Naive B cell (primary cell): ENCODE measurements at regions not wholly inside any gene's neighbourhood (a gene's known extent, or its start where the extent isn't known, plus 50 kb on each side); places are given as distances from the start of the nearest gene placed in this dataset.
"Not testable (repeated sequence)": the region's sequence is repeated elsewhere in the genome, so short reads cannot be mapped to it uniquely, and the experiment has no call there.

Experiments
- ATAC-seq, 2 donors: fragments of 150-1000 bp; cut with Tn5 transposase; 2 replicates each; pipeline ENCODE4 v1.10.0; 2021; ENCODE audit warnings: low read depth in 2 of 2, mild to moderate bottlenecking in 2 of 2, moderate library complexity in 2 of 2
- DNase-seq: peaks from one replicate; pipeline ENCODE4 v3.0.0; 2022
- H3K27ac Mint-ChIP-seq, 6 donors: one replicate each; pipeline ENCODE4 v1.8.0; 2020 to 2022; ENCODE audit warnings: mild to moderate bottlenecking in 6 of 6, mixed read lengths in 6 of 6, moderate library complexity in 5 of 6, inconsistent platforms in 2 of 6
- H3K27me3 Mint-ChIP-seq, 3 donors: one replicate each; pipeline ENCODE4 v1.8.0; 2021 to 2022; ENCODE audit warnings: mixed read lengths in 3 of 3, mild to moderate bottlenecking in 1 of 3
- H3K36me3 Mint-ChIP-seq, 2 donors: one replicate each; pipeline ENCODE4 v1.8.0; 2020 to 2022; ENCODE audit warnings: mixed read lengths in 2 of 2, inconsistent platforms in 1 of 2, mild to moderate bottlenecking in 1 of 2
- H3K4me1 Mint-ChIP-seq, 3 donors: one replicate each; pipeline ENCODE4 v1.8.0; 2020 to 2022; ENCODE audit warnings: mixed read lengths in 3 of 3, inconsistent platforms in 1 of 3, mild to moderate bottlenecking in 1 of 3, moderate library complexity in 1 of 3
- H3K4me3 Mint-ChIP-seq, 8 donors: one replicate each; pipeline ENCODE4 v1.8.0; 2020 to 2022; ENCODE audit warnings: mild to moderate bottlenecking in 8 of 8, mixed read lengths in 8 of 8, moderate library complexity in 8 of 8, inconsistent platforms in 2 of 8
- H3K9me3 Mint-ChIP-seq, 7 donors: one replicate each; pipeline ENCODE4 v1.8.0; 2020 to 2022; ENCODE audit warnings: mixed read lengths in 7 of 7, mild to moderate bottlenecking in 5 of 7, inconsistent platforms in 2 of 7, moderate library complexity in 1 of 7

GRCh38 chr5:28808967-28809810 lies 1770.8 kb upstream of the CDH9 start:
- H3K4me1 Mint-ChIP-seq, result no peaks in the 10 kb centered on the region
- no peaks in the 10 kb centered on the region for H3K27me3 Mint-ChIP-seq
- no peak overlapping the region for H3K4me3 Mint-ChIP-seq
- H3K27ac Mint-ChIP-seq, result no peak overlapping the region
- no peak for ATAC-seq
- DNase-seq, result no peak
- H3K36me3 Mint-ChIP-seq, result no peaks in the 10 kb centered on the region
- peaks cover 0 to 15% (median 2%) of the 10 kb centered on the region in 7 donors for H3K9me3 Mint-ChIP-seq

GRCh38 chr5:28807195-28807729 lies 1768.9 kb upstream of the CDH9 start:
- ATAC-seq (no peak), DNase-seq (no peak)
- H3K36me3 Mint-ChIP-seq, result no peaks in the 10 kb centered on the region
- H3K4me1 Mint-ChIP-seq, result no peaks in the 10 kb centered on the region
- no peak overlapping the region for H3K4me3 Mint-ChIP-seq
- H3K9me3 Mint-ChIP-seq, result peaks cover 0 to 15% (median 3%) of the 10 kb centered on the region in 7 donors
- H3K27me3 Mint-ChIP-seq, result no peaks in the 10 kb centered on the region
- no peak overlapping the region for H3K27ac Mint-ChIP-seq

GRCh38 chr5:28799035-28799434 lies 1760.6 kb upstream of the CDH9 start:
- H3K9me3 Mint-ChIP-seq, DNase-seq, H3K27me3 Mint-ChIP-seq, H3K36me3 Mint-ChIP-seq, H3K4me1 Mint-ChIP-seq, H3K27ac Mint-ChIP-seq, H3K4me3 Mint-ChIP-seq, ATAC-seq: not testable (repeated sequence)

GRCh38 chr5:28788954-28789353 lies 1750.6 kb upstream of the CDH9 start:
- DNase-seq (no peak), ATAC-seq (no peak)
- Mint-ChIP-seq H3K27ac (no peak overlapping the region), H3K36me3 (no peaks in the 10 kb centered on the region), H3K4me1 (no peaks in the 10 kb centered on the region), H3K27me3 (no peaks in the 10 kb centered on the region), H3K4me3 (no peak overlapping the region), H3K9me3 (no peaks in the 10 kb centered on the region)

GRCh38 chr5:28780083-28780692 lies 1741.8 kb upstream of the CDH9 start:
- peak overlapping the region in 1 of 6 donors; percentile 6 for H3K27ac Mint-ChIP-seq
- ATAC-seq (no peak), DNase-seq (no peak)
- no peak overlapping the region for H3K4me3 Mint-ChIP-seq
- H3K36me3 Mint-ChIP-seq, result no peaks in the 10 kb centered on the region
- H3K4me1 Mint-ChIP-seq, result no peaks in the 10 kb centered on the region
- H3K9me3 Mint-ChIP-seq, result peaks cover 0 to 11% (median 0%) of the 10 kb centered on the region in 7 donors
- no peaks in the 10 kb centered on the region for H3K27me3 Mint-ChIP-seq

- no peaks in the 10 kb centered on the region for H3K36me3 Mint-ChIP-seq
- no peak overlapping the region for H3K4me3 Mint-ChIP-seq
- no peak for DNase-seq
- H3K27ac Mint-ChIP-seq, result no peak overlapping the region
- H3K4me1 Mint-ChIP-seq, result no peaks in the 10 kb centered on the region
- ATAC-seq, result no peak
- peaks cover 0 to 11% (median 0%) of the 10 kb centered on the region in 7 donors for H3K9me3 Mint-ChIP-seq
- no peaks in the 10 kb centered on the region for H3K27me3 Mint-ChIP-seq
These were observed 1740.9 kb upstream of the CDH9 start for GRCh38 chr5:28779161-28779754.

GRCh38 chr5:28770307-28770706 lies 1731.9 kb upstream of the CDH9 start:
- Mint-ChIP-seq H3K27ac (no peak overlapping the region), H3K4me1 (no peaks in the 10 kb centered on the region), H3K36me3 (no peaks in the 10 kb centered on the region), H3K4me3 (no peak overlapping the region), H3K9me3 (peaks cover 0 to 3% (median 0%) of the 10 kb centered on the region in 7 donors), H3K27me3 (no peaks in the 10 kb centered on the region)
- ATAC-seq, result no peak
- DNase-seq, result no peak

- Mint-ChIP-seq H3K4me3 (no peak overlapping the region), H3K27ac (no peak overlapping the region), H3K9me3 (peaks cover 0 to 2% (median 0%) of the 10 kb centered on the region in 7 donors), H3K27me3 (no peaks in the 10 kb centered on the region), H3K4me1 (no peaks in the 10 kb centered on the region), H3K36me3 (no peaks in the 10 kb centered on the region)
- ATAC-seq (no peak), DNase-seq (no peak)
These were observed 1728.3 kb upstream of the CDH9 start for GRCh38 chr5:28766565-28767158.

- H3K27me3 Mint-ChIP-seq, result no peaks in the 10 kb centered on the region
- ATAC-seq, result no peak
- H3K4me3 Mint-ChIP-seq, result no peak overlapping the region
- no peak overlapping the region for H3K27ac Mint-ChIP-seq
- H3K9me3 Mint-ChIP-seq, result peaks cover 0 to 14% (median 2%) of the 10 kb centered on the region in 7 donors
- no peaks in the 10 kb centered on the region for H3K4me1 Mint-ChIP-seq
- H3K36me3 Mint-ChIP-seq, result no peaks in the 10 kb centered on the region
- no peak for DNase-seq
These were observed 1713.0 kb upstream of the CDH9 start for GRCh38 chr5:28751396-28751795.

- no peaks in the 10 kb centered on the region for H3K4me1 Mint-ChIP-seq
- DNase-seq, result no peak
- H3K27ac Mint-ChIP-seq, result no peak overlapping the region
- H3K9me3 Mint-ChIP-seq, result peaks cover 0 to 10% (median 0%) of the 10 kb centered on the region in 7 donors
- no peaks in the 10 kb centered on the region for H3K36me3 Mint-ChIP-seq
- ATAC-seq, result no peak
- no peaks in the 10 kb centered on the region for H3K27me3 Mint-ChIP-seq
- H3K4me3 Mint-ChIP-seq, result no peak overlapping the region
These were observed 1711.9 kb upstream of the CDH9 start for GRCh38 chr5:28750251-28750650.

- Mint-ChIP-seq H3K4me3 (no peak overlapping the region), H3K27ac (no peak overlapping the region), H3K9me3 (peaks cover 0 to 8% (median 0%) of the 10 kb centered on the region in 7 donors), H3K4me1 (no peaks in the 10 kb centered on the region), H3K36me3 (no peaks in the 10 kb centered on the region), H3K27me3 (no peaks in the 10 kb centered on the region)
- ATAC-seq, result no peak
- no peak for DNase-seq
These were observed 1710.1 kb upstream of the CDH9 start for GRCh38 chr5:28748446-28748845.

- Mint-ChIP-seq H3K36me3 (no peaks in the 10 kb centered on the region), H3K4me3 (no peak overlapping the region), H3K9me3 (peaks cover 0 to 9% (median 2%) of the 10 kb centered on the region in 7 donors), H3K27ac (no peak overlapping the region), H3K27me3 (no peaks in the 10 kb centered on the region), H3K4me1 (no peaks in the 10 kb centered on the region)
- ATAC-seq (no peak), DNase-seq (no peak)
These were observed 1705.3 kb upstream of the CDH9 start for GRCh38 chr5:28743716-28744110.

GRCh38 chr5:28743025-28743715 lies 1704.8 kb upstream of the CDH9 start:
- no peak for DNase-seq
- Mint-ChIP-seq H3K36me3 (no peaks in the 10 kb centered on the region), H3K4me3 (no peak overlapping the region), H3K9me3 (peaks cover 0 to 8% (median 2%) of the 10 kb centered on the region in 7 donors), H3K27ac (no peak overlapping the region), H3K27me3 (no peaks in the 10 kb centered on the region), H3K4me1 (no peaks in the 10 kb centered on the region)
- no peak for ATAC-seq
